Osteoblast (primary cell): ENCODE measurements at regions not wholly inside any gene's neighbourhood (a gene's known extent, or its start where the extent isn't known, plus 50 kb on each side); places are given as distances from the start of the nearest gene placed in this dataset.

Experiments
- DNase-seq: peaks from one replicate; pipeline ENCODE4 v3.0.0; 2011; ENCODE audit warnings: low spot score, mixed read lengths; ENCODE audit not compliant: insufficient read length; ENCODE audit errors: missing footprints
- H2AFZ ChIP-seq: 2 replicates; pipeline ENCODE4 v1.6.0; 2011; ENCODE audit warnings: mild to moderate bottlenecking, low read length
- H3K27ac ChIP-seq: 2 replicates; pipeline ENCODE4 v1.5.1; 2011; ENCODE audit warnings: mild to moderate bottlenecking, low read depth, low read length, moderate library complexity
- H3K27me3 ChIP-seq: 2 replicates; pipeline ENCODE4 v1.6.0; 2012; ENCODE audit warnings: mild to moderate bottlenecking, control low read depth, inconsistent platforms, low read length, moderate library complexity; ENCODE audit not compliant: insufficient read depth
- H3K36me3 ChIP-seq: 2 replicates; pipeline ENCODE4 v1.5.1; 2011; ENCODE audit warnings: mild to moderate bottlenecking, low read length, control low read depth, moderate library complexity; ENCODE audit not compliant: insufficient read depth
- H3K4me1 ChIP-seq: 2 replicates; pipeline ENCODE4 v1.5.1; 2011; ENCODE audit warnings: mild to moderate bottlenecking, low read length, control low read depth, moderate library complexity; ENCODE audit not compliant: insufficient read depth
- H3K4me2 ChIP-seq: 2 replicates; pipeline ENCODE4 v1.6.0; 2011; ENCODE audit warnings: mild to moderate bottlenecking, low read length; ENCODE audit not compliant: insufficient read depth
- H3K4me3 ChIP-seq: fragments of 200-600 bp; sonication (generic); 3 replicates; pipeline ENCODE4 v1.5.1; 2012; ENCODE audit warnings: mild to moderate bottlenecking, low read length, inconsistent platforms; ENCODE audit not compliant: insufficient read depth
- H3K79me2 ChIP-seq: 2 replicates; pipeline ENCODE4 v1.6.0; 2012; ENCODE audit warnings: mild to moderate bottlenecking, low read length, control low read depth, inconsistent platforms; ENCODE audit not compliant: insufficient read depth
- H3K9me3 ChIP-seq: 2 replicates; pipeline ENCODE4 v1.5.1; 2011; ENCODE audit warnings: low read depth, low read length, control low read depth
- H4K20me1 ChIP-seq: 2 replicates; pipeline ENCODE4 v1.6.0; 2012; ENCODE audit warnings: mild to moderate bottlenecking, low read length, control low read depth; ENCODE audit not compliant: insufficient read depth
- CTCF ChIP-seq: IDR thresholded peaks from 2 replicates; pipeline ENCODE4 v1.5.1; 2011; ENCODE audit warnings: mild to moderate bottlenecking, low read depth, low read length, moderate library complexity; ENCODE audit errors: extremely low read depth

- no peak overlapping the region for H3K4me3 ChIP-seq
- H3K9me3 ChIP-seq, result no peaks in the 10 kb centered on the region
- H3K27me3 ChIP-seq, result no peaks in the 10 kb centered on the region
- no peak overlapping the region for H2AFZ ChIP-seq
- no peaks in the 10 kb centered on the region for H3K36me3 ChIP-seq
- no peaks in the 10 kb centered on the region for H3K4me1 ChIP-seq
- TF ChIP-seq CTCF, result no peak
- H4K20me1 ChIP-seq, result no peaks in the 10 kb centered on the region
- no peak overlapping the region for H3K4me2 ChIP-seq
- DNase-seq, result no peak
- no peak overlapping the region for H3K27ac ChIP-seq
- H3K79me2 ChIP-seq, result no peaks in the 10 kb centered on the region
These were observed 232.0 kb downstream of the SNCA start for GRCh38 chr4:89604951-89605350.

GRCh38 chr4:89599026-89599425 lies 237.9 kb downstream of the SNCA start:
- Histone ChIP-seq H3K9me3 (no peaks in the 10 kb centered on the region), H3K4me1 (no peaks in the 10 kb centered on the region), H3K27ac (no peak overlapping the region), H3K36me3 (no peaks in the 10 kb centered on the region), H2AFZ (no peak overlapping the region), H3K27me3 (no peaks in the 10 kb centered on the region), H4K20me1 (no peaks in the 10 kb centered on the region), H3K79me2 (no peaks in the 10 kb centered on the region), H3K4me2 (no peak overlapping the region), H3K4me3 (no peak overlapping the region)
- TF ChIP-seq CTCF, result no peak
- no peak for DNase-seq

GRCh38 chr4:89598602-89599001 lies 238.4 kb downstream of the SNCA start:
- no peaks in the 10 kb centered on the region for H3K4me1 ChIP-seq
- no peak for DNase-seq
- H4K20me1 ChIP-seq, result no peaks in the 10 kb centered on the region
- no peaks in the 10 kb centered on the region for H3K27me3 ChIP-seq
- H3K79me2 ChIP-seq, result no peaks in the 10 kb centered on the region
- no peak overlapping the region for H2AFZ ChIP-seq
- no peaks in the 10 kb centered on the region for H3K9me3 ChIP-seq
- peak; percentile 25 for TF ChIP-seq CTCF
- H3K27ac ChIP-seq, result no peak overlapping the region
- no peaks in the 10 kb centered on the region for H3K36me3 ChIP-seq
- no peak overlapping the region for H3K4me2 ChIP-seq
- H3K4me3 ChIP-seq, result no peak overlapping the region

GRCh38 chr4:89595125-89595789 lies 241.7 kb downstream of the SNCA start:
- Histone ChIP-seq H3K4me3 (no peak overlapping the region), H3K36me3 (no peaks in the 10 kb centered on the region), H3K79me2 (no peaks in the 10 kb centered on the region), H2AFZ (no peak overlapping the region), H3K27ac (no peak overlapping the region), H4K20me1 (no peaks in the 10 kb centered on the region), H3K4me2 (no peak overlapping the region), H3K9me3 (no peaks in the 10 kb centered on the region), H3K27me3 (no peaks in the 10 kb centered on the region), H3K4me1 (no peaks in the 10 kb centered on the region)
- DNase-seq, result no peak
- no peak for TF ChIP-seq CTCF
